GM18505 (cell line): ENCODE measurements at regions not wholly inside any gene's neighbourhood (a gene's known extent, or its start where the extent isn't known, plus 50 kb on each side); places are given as distances from the start of the nearest gene placed in this dataset.
"Not testable (repeated sequence)": the region's sequence is repeated elsewhere in the genome, so short reads cannot be mapped to it uniquely, and the experiment has no call there.

Experiments
- ATAC-seq: cut with Tn5 transposase; IDR thresholded peaks from one replicate; pipeline ENCODE4 v1.9.1; 2021; ENCODE audit not compliant: unreplicated experiment
- POLR2A ChIP-seq: IDR thresholded peaks from 4 replicates; pipeline ENCODE4 v1.6.1; 2011; ENCODE audit warnings: borderline replicate concordance; ENCODE audit not compliant: insufficient read depth, insufficient read length; ENCODE audit errors: extremely low read depth

- ATAC-seq: no peak
- TF ChIP-seq POLR2A: no peak
Measured at GRCh38 chr10:78419481-78420265, 386.0 kb downstream of the RPS24 start.

GRCh38 chr10:78420946-78421735 is 387.5 kb downstream of the RPS24 start:
- ATAC-seq: no peak
- TF ChIP-seq POLR2A: no peak

GRCh38 chr10:78424050-78424449 is 390.4 kb downstream of the RPS24 start:
- ATAC-seq: not testable (repeated sequence)

- no peak for ATAC-seq
- no peak for TF ChIP-seq POLR2A
Measured at GRCh38 chr10:78424723-78425122, 391.1 kb downstream of the RPS24 start.

GRCh38 chr10:78426181-78426580 is 392.5 kb downstream of the RPS24 start:
- no peak for ATAC-seq
- TF ChIP-seq POLR2A: no peak

- no peak for TF ChIP-seq POLR2A
- no peak for ATAC-seq
Measured at GRCh38 chr10:78427497-78428031, 393.9 kb downstream of the RPS24 start.

- ATAC-seq: no peak
- TF ChIP-seq POLR2A: no peak
Measured at GRCh38 chr10:78428579-78428978, 394.9 kb downstream of the RPS24 start.

GRCh38 chr10:78429984-78430383 is 396.3 kb downstream of the RPS24 start:
- TF ChIP-seq POLR2A: no peak
- no peak for ATAC-seq

GRCh38 chr10:78432583-78432982 is 398.9 kb downstream of the RPS24 start:
- TF ChIP-seq POLR2A: no peak
- no peak for ATAC-seq

GRCh38 chr10:78433076-78433595 is 399.5 kb downstream of the RPS24 start:
- no peak for TF ChIP-seq POLR2A
- ATAC-seq: no peak

- TF ChIP-seq POLR2A: no peak
- ATAC-seq: no peak
Measured at GRCh38 chr10:78433766-78434535, 400.3 kb downstream of the RPS24 start.

- no peak for TF ChIP-seq POLR2A
- ATAC-seq: no peak
Measured at GRCh38 chr10:78434886-78435285, 401.2 kb downstream of the RPS24 start.
